HepG2 (cell line): ENCODE measurements at regions not wholly inside any gene's neighbourhood (a gene's known extent, or its start where the extent isn't known, plus 50 kb on each side); places are given as distances from the start of the nearest gene placed in this dataset.

Source experiments
- CEBPB ChIP-seq: IDR thresholded peaks from 2 replicates; pipeline ENCODE4 v1.6.1; 2011; ENCODE audit warnings: low read depth, low read length, improper control_type of control experiment, borderline replicate concordance
- MXI1 ChIP-seq: IDR thresholded peaks from 3 replicates; pipeline ENCODE4 v1.6.1; 2012; ENCODE audit warnings: low read depth, low read length, inconsistent platforms, borderline replicate concordance
- PHB2 ChIP-seq: fragments of 450-650 bp; IDR thresholded peaks from 2 replicates; pipeline ENCODE4 v1.6.1; 2018; ENCODE audit not compliant: partially characterized antibody
- SRSF9 ChIP-seq: fragments of 200-400 bp; formaldehyde crosslinking; IDR thresholded peaks from 2 replicates; pipeline ENCODE4 v1.6.1; 2018; ENCODE audit warnings: borderline replicate concordance, mild to moderate bottlenecking, low read depth, low read length; ENCODE audit not compliant: insufficient read depth, poor library complexity, severe bottlenecking
- TARDBP ChIP-seq: sonication (generic); formaldehyde crosslinking; IDR thresholded peaks from 2 replicates; pipeline ENCODE4 v1.8.0; 2022; ENCODE audit warnings: mild to moderate bottlenecking, missing genetic modification reagents
- ZBTB8A ChIP-seq: sonication (generic); formaldehyde crosslinking; IDR thresholded peaks from 2 replicates; pipeline ENCODE4 v1.4.0; 2020; ENCODE audit warnings: mild to moderate bottlenecking, low read depth, missing genetic modification reagents, borderline replicate concordance
- ZNF562 ChIP-seq: sonication (generic); formaldehyde crosslinking; IDR thresholded peaks from 2 replicates; pipeline ENCODE4 v1.8.0; 2022; ENCODE audit warnings: missing genetic modification reagents, borderline replicate concordance
- ZNF569 ChIP-seq: sonication (generic); formaldehyde crosslinking; IDR thresholded peaks from 2 replicates; pipeline ENCODE4 v1.5.0; 2020; ENCODE audit warnings: mild to moderate bottlenecking, missing genetic modification reagents, moderate library complexity, borderline replicate concordance

DNA sequence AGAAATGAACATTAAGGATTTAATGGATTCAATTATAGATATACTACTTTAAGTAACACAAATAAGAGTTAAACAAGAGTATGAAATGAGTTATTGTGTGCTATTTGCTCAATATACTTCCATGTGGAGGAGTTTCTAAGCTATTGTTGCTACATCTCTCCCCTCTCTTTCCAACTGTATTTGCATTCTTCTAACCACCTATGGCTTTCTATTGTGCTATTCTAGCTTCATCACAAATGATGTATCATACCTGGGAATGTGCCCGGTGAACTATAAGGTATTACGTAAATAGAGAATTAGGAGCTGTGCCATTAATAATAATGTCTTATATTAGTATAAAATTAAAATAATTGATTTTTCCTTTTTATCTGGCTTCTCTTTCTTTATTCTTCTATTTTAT is 87.1 kb upstream of the PLEKHG7 start:
- TF ChIP-seq ZBTB8A (no peak), CEBPB (no peak), PHB2 (no peak), SRSF9 (no peak), MXI1 (no peak), ZNF562 (CRISPR knock-in tag) (no peak), TARDBP (no peak), ZNF569 (no peak)
